Right ventricle myocardium superior (tissue), 1 donor: ENCODE measurements at regions not wholly inside any gene's neighbourhood (a gene's known extent, or its start where the extent isn't known, plus 50 kb on each side); places are given as distances from the start of the nearest gene placed in this dataset.
"Not testable (repeated sequence)": the region's sequence is repeated elsewhere in the genome, so short reads cannot be mapped to it uniquely, and the experiment has no call there.

Experiments used
- ATAC-seq: fragments of 200-7000 bp; cut with Tn5 transposase; one replicate; pipeline ENCODE4 v1.9.1; 2020; ENCODE audit warnings: mild to moderate bottlenecking; ENCODE audit not compliant: poor library complexity
- DNase-seq: peaks from one replicate; pipeline ENCODE4 v3.0.0-alpha.2; 2020
- intact Hi-C: fragments of 100-400 bp; cut with DNase I; formaldehyde crosslinking; loops from one replicate; pipeline ENCODE4 v1.11.2; 2022
- donor health status: DM: no; HTN: yes; CAD: no; lungs with severe emphysema.

GRCh38 chr6:106807947-106808611 lies 166.4 kb downstream of the CD24 start:
- DNase-seq: no peak
- ATAC-seq: no peak
- intact Hi-C loops: no loop called here

- DNase-seq, intact Hi-C loops, ATAC-seq: not testable (repeated sequence)
These were observed 168.3 kb downstream of the CD24 start for GRCh38 chr6:106806253-106806652.

GRCh38 chr6:106805771-106806170 lies 168.8 kb downstream of the CD24 start:
- intact Hi-C loops: no loop called here
- no peak for ATAC-seq
- no peak for DNase-seq

- intact Hi-C loops: no loop called here
- ATAC-seq: no peak
- no peak for DNase-seq
These were observed 169.9 kb downstream of the CD24 start for GRCh38 chr6:106804346-106805335.

GRCh38 chr6:106803188-106803587 lies 171.3 kb downstream of the CD24 start:
- intact Hi-C loops: no loop called here
- ATAC-seq (no peak), DNase-seq (no peak)

- no peak for ATAC-seq
- intact Hi-C loops: no loop called here
- DNase-seq: no peak
These were observed 172.4 kb downstream of the CD24 start for GRCh38 chr6:106802139-106802538.

- intact Hi-C loops: no loop called here
- no peak for DNase-seq
These were observed 171.9 kb downstream of the QRSL1 start for GRCh38 chr6:106801256-106801655.

GRCh38 chr6:106800379-106800778 lies 171.0 kb downstream of the QRSL1 start:
- DNase-seq: no peak
- no peak for ATAC-seq
- intact Hi-C loops: no loop called here

More at GRCh38 chr6:106801256-106801655, 171.9 kb downstream of the QRSL1 start:
- no peak for ATAC-seq

GRCh38 chr6:106799031-106799894 lies 169.9 kb downstream of the QRSL1 start:
- intact Hi-C loops: no loop called here
- no peak for DNase-seq
- no peak for ATAC-seq

GRCh38 chr6:106797186-106797585 lies 167.8 kb downstream of the QRSL1 start:
- ATAC-seq: no peak
- intact Hi-C loops: no loop called here
- DNase-seq: no peak

GRCh38 chr6:106796781-106797180 lies 167.4 kb downstream of the QRSL1 start:
- no peak for DNase-seq
- no peak for ATAC-seq
- intact Hi-C loops: no loop called here

GRCh38 chr6:106794129-106794528 lies 164.8 kb downstream of the QRSL1 start:
- intact Hi-C loops: no loop called here
- ATAC-seq: no peak
- DNase-seq: no peak

GRCh38 chr6:106792536-106793236 lies 163.3 kb downstream of the QRSL1 start:
- no peak for ATAC-seq
- intact Hi-C loops: no loop called here
- DNase-seq: no peak

GRCh38 chr6:106790935-106791334 lies 161.6 kb downstream of the QRSL1 start:
- ATAC-seq: no peak
- intact Hi-C loops: no loop called here
- no peak for DNase-seq

GRCh38 chr6:106790149-106790770 lies 160.9 kb downstream of the QRSL1 start:
- no peak for ATAC-seq
- DNase-seq: no peak
- intact Hi-C loops: no loop called here

- DNase-seq: no peak
- intact Hi-C loops: no loop called here
- no peak for ATAC-seq
These were observed 160.2 kb downstream of the QRSL1 start for GRCh38 chr6:106789428-106790148.

- ATAC-seq (no peak), DNase-seq (no peak)
- intact Hi-C loops: no loop called here
These were observed 159.4 kb downstream of the QRSL1 start for GRCh38 chr6:106788761-106789160.
